Transverse colon (tissue), 4 donors: ENCODE measurements at regions not wholly inside any gene's neighbourhood (a gene's known extent, or its start where the extent isn't known, plus 50 kb on each side); places are given as distances from the start of the nearest gene placed in this dataset.

Experiments used
- POLR2A ChIP-seq: fragments of 450-650 bp; IDR thresholded peaks from one replicate; pipeline ENCODE4 v1.6.1; 2016; ENCODE audit warnings: antibody characterized with exemption, mild to moderate bottlenecking, moderate library complexity
- POLR2AphosphoS5 ChIP-seq, 3 donors: sonication (generic); formaldehyde crosslinking; IDR thresholded peaks; one replicate each; pipeline ENCODE4 v1.6.1; 2016; ENCODE audit warnings: antibody characterized with exemption in 3 of 3
- TF ChIP-seq, protein P1 (sequence below), 5 experiments: fragments of 200-600 bp in 3 of 5; fragments of 450-650 bp in 2 of 5; sonication (generic) in 3 of 5; IDR thresholded peaks; 1 replicate in 2 of 5; 2 replicates in 3 of 5; pipeline ENCODE4 v1.5.1; 2016 to 2017; ENCODE audit warnings: antibody characterized with exemption in 5 of 5, inconsistent platforms in 3 of 5, mild to moderate bottlenecking in 2 of 5, moderate library complexity in 1 of 5

DNA sequence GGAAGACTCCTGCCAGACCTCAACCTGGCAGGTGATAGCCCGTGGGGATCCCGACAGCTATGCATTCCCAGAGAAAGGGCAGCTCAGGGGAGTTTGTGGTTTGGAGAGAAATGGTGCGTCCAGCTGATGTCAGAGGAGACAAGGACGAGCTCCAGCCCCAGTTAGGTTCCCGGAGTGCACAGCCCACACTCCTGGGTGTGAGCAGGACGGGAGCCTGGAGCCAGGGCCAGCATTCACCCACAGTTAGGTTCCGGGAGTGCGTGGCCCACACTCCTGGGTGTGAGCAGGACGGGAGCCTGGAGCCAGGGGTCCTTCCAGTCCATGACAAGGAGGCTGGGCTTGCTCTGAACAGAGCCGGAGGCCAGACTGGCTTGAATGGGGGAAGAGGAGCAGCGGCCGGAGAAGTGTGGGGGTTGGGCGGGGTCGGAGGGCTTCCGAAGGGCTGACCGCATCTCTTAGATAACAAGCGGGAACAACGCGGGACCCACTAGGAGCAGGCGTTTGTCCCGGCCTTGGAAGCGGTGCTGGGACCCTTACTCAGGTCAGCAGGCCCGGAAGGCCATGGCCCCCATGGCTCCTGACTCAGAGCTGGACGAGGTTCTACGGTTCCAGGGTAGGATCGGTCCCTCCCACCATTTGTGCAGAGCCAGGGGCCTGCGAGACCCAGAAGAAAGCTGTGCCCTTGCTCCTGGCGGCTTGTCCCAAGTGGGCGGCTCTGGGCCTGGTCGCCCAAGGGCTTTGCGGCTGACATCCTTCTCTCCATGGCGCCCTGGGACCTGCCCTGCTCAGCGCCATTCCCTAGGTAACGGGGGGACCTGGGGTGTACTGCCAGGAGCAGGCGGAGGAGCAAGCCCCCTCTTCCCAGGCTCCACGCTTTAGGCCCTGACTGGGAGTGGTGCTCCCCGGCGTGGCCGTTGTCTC lies 185.6 kb downstream of the RTP5 start:
- no peak for TF ChIP-seq POLR2A
- TF ChIP-seq, protein P1, sequence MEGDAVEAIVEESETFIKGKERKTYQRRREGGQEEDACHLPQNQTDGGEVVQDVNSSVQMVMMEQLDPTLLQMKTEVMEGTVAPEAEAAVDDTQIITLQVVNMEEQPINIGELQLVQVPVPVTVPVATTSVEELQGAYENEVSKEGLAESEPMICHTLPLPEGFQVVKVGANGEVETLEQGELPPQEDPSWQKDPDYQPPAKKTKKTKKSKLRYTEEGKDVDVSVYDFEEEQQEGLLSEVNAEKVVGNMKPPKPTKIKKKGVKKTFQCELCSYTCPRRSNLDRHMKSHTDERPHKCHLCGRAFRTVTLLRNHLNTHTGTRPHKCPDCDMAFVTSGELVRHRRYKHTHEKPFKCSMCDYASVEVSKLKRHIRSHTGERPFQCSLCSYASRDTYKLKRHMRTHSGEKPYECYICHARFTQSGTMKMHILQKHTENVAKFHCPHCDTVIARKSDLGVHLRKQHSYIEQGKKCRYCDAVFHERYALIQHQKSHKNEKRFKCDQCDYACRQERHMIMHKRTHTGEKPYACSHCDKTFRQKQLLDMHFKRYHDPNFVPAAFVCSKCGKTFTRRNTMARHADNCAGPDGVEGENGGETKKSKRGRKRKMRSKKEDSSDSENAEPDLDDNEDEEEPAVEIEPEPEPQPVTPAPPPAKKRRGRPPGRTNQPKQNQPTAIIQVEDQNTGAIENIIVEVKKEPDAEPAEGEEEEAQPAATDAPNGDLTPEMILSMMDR (IDR thresholded peaks at IDR 0.05) = no peak
- TF ChIP-seq POLR2AphosphoS5 (IDR thresholded peaks at IDR 0.05) = no peak
